C1 segment of cervical spinal cord (tissue), 14 donors: ENCODE measurements at regions not wholly inside any gene's neighbourhood (a gene's known extent, or its start where the extent isn't known, plus 50 kb on each side); places are given as distances from the start of the nearest gene placed in this dataset.
A peak's percentile ranks its signal among the peaks of the same experiment; 100 is the strongest.
"Not testable (repeated sequence)": the region's sequence is repeated elsewhere in the genome, so short reads cannot be mapped to it uniquely, and the experiment has no call there.

Experiments used
- DNase-seq, 14 donors: peaks; one replicate each; lab custom pipeline; 2025; lab: John Stamatoyannopoulos, UW

DNA sequence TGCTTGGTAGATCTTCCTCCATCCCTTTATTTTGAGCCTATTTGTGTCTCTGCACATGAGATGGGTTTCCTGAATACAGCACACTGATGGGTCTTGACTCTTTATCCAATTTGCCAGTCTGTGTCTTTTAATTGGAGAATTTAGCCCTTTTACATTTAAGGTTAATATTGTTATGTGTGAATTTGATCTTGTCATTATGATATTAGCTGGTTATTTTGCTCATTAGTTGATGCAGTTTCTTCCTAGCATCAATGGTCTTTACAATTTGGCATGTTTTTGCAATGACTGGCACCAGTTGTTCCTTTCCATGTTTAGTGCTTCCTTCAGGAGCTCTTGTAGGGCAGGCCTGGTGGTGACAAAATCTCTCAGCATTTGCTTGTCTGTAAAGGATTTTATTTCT, 72.4 kb downstream of the HNRNPD start:
- DNase-seq: not testable (repeated sequence)

DNA sequence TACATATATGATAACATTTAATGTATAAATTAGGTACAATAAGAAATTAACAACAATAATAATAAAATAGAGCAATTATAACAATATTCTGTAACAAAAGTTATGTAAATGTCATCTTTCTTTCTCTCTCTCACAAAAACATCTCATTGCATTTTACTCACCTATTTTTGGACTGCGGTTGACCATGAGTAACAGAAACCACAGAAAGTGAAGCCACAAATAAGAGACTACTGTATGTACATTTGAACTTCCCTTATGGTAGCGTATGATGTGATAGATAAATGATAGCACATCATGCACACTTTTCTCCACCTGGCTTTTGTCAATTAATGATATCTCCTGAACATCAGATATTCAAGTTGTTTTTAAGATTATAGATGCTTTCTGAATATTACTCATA, 80.5 kb downstream of the HNRNPD start:
- no peak for DNase-seq

DNA sequence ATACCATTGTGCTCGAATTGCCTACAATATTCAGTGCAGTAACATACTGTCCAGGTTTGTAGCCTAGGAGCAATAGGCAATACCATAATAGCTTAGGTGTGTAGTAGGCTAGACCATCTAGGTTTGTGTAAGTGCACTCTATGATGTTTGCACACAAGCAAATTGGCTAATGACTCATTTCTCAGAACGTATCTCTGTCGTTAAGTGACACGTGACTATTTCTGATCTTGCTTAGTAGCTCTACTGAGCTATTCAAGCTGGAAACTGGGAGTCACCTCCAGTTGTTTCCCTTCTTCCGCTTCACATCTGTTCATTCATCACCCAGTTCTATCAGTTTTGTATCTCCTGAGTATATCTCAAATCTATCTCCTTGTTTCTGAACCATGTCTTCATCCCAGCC, 86.1 kb downstream of the HNRNPD start:
- DNase-seq: no peak

GRCh38 chr4:82284858-82285805, 88.7 kb downstream of the HNRNPD start:
- DNase-seq: peak; percentile 76 to 99 (median 97)

- DNase-seq: peak in 1 of 14 donors; percentile 15
Measured at GRCh38 chr4:82284475-82284857, 89.3 kb downstream of the HNRNPD start.

DNA sequence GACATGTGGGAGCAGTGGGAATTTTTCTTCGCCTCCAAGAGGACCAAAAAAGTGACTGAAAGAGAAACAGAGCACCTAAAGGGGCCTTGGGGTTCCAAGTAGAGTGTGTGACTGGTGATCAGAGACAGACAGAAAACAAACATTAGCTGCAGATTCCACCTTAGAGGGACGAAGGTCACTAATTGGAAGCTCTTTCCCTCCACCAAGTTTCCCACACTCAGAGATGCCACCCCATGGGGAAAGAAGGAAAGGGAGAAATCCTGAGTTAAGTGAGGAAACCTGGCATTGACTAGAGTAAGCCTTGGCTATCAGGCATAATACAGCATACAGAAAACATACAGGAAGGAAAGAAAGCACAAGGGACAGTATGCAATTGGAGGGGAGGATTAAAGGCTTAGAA, 90.9 kb downstream of the HNRNPD start:
- DNase-seq: no peak

DNA sequence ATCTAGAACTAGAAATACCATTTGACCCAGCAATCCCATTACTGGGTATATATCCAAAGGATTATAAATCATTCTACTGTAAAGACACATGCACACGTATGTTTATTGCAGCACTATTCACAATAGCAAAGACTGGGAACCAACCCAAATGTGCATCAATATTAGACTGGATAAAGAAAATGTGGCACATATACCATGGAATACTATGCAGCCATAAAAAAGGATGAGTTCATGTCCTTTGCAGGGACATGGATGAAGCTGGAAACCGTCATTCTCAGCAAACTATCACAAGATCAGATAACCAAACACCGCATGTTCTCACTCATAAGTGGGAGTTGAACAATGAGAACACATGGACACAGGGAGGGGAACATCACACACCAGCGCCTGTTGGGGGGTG, 94.2 kb downstream of the HNRNPD start:
- DNase-seq: not testable (repeated sequence)

DNA sequence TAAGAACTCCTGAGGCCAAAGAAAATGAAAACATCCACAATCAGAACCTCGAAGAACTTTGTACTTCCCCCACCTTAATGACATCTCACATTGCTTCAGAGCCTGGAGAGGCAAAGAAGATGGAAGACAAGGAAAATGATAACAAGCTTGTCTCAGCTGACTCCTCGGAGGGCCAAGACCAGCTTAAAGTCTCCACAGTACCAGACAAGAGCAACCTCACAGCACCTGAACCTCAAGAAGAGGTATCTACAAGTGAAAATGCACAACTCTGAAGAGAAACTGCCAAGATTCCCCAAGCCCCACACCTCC, 97.5 kb downstream of the HNRNPD start:
- no peak for DNase-seq

GRCh38 chr4:82275431-82276331, 98.1 kb downstream of the HNRNPD start:
- no peak for DNase-seq

DNA sequence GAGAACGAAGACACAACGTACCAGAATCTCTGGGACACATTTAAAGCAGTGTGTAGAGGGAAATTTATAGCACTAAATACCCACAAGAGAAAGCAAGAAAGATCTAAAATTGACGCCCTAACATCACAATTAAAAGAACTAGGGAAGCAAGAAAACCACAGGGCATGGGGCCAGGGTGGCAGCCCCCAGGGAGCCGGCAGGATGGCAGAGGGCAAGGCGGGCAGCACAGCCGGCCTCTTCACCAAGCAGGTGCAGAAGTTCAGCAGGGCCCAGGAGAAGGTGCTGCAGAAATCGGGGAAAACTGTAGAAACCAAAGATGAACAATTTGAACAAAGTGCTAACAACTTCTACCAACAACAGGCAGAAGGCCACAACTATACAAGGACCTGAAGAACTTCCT, 99.1 kb downstream of the HNRNPD start:
- not testable (repeated sequence) for DNase-seq

DNA sequence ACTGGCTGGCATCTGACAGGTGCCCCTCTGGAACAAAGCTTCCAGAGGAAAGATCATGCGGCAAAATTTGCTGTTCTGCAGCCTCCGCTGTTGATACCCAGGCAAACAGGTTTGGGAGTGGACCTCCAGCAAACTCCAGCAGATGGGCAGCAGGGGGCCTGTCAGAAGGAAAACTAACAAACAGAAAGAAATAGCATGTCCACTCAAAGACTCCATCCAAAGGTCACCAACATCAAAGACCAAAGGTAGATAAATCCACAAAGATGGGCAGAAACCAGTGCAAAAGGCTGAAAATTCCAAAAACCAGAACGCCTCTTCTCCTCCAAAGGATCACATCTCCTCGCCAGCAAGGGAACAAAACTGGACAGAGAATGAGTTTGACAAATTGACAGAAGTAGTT, 101.3 kb downstream of the HNRNPD start:
- DNase-seq: not testable (repeated sequence)

DNA sequence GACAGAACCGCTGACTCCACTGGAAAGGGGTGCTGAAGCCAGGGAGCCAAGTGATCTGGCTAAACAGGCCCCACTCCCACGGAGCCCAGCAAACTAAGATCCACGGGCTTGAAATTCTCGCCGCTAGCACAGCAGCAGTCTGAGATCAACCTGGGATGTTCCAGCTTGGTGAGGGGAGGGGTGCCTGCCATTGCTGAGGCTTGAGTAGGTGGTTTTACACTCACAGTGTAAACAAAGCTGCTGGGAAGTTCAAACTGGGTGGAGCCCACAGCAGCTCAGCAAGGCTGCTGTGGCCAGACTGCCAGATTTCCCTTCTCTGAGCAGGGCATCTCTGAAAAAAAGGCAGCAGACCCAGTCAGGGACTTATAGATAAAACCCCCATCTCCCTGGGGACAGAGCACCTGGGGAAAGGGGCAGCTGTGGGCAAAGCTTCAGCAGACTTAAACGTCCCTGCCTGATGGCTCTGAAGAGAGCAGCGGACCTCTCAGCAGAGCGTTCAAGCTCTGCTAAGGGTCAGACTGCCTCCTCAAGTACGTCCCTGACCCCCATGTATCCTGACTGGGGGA, 101.8 kb downstream of the HNRNPD start:
- DNase-seq: not testable (repeated sequence)

- DNase-seq: no peak
Measured at GRCh38 chr4:82268826-82269193, 105.0 kb downstream of the HNRNPD start.

GRCh38 chr4:82268050-82268825, 105.6 kb downstream of the HNRNPD start:
- DNase-seq: peak in 11 of 14 donors; percentile 2 to 63 (median 25)

DNA sequence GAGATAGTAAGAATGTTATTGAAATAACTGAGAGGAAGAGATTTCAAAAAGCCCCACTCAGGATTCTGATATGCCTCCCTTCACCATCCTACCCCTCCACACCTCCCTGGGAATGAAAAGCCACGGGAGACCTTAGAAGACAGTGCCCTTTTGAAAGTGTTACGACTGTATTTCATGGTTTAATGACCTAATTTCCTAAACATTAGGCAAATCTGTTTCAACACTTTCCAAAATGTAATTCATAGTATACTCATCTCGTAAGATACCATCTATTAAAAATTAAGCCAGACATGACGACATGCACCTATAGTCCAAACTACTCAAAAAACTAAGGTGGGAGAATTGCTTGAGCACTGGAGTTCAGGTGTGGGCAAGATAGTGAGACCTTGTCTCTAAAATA, 106.3 kb downstream of the HNRNPD start:
- no peak for DNase-seq

GRCh38 chr4:82266345-82266744, 107.4 kb downstream of the HNRNPD start:
- no peak for DNase-seq

DNA sequence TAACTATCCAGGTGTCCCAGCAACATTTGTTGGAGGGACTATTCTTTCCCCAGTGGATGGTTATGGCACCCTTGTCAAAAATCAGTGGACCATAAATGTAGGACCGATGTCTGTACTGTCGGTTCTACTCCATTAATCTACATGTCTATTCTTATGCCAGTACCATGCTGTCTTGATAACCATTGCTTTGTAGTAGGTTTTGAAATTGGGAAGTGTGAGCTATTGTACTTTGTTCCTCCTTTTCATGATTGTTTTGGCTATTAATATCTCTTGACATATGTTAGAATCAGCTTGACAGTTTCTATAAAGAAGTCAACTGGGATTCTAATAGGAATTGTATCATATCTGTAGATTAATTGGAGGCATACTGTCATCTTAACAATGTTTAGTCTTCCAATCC, 112.7 kb downstream of the HNRNPD start:
- DNase-seq: no peak

- no peak for DNase-seq
Measured at GRCh38 chr4:82260632-82261031, 113.2 kb downstream of the HNRNPD start.

GRCh38 chr4:82256718-82257117, 117.1 kb downstream of the HNRNPD start:
- no peak for DNase-seq

DNA sequence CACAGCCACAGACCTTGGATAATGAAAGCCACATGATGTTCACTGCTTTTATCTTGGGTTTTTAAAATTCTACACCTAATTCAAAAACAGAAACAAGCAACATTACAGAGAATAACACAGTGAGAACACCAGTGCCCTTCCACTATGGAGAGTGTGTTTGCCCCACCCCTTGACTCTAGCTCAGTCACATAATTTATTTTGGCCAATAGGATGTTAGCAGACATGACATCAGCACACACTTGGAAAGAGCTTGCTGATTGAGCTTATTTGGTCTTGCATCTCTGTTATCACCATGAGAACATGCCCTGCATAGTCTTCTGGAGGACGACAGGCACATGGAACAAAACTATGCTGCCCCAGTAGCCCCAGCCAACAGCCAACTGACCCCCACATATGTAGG, 118.1 kb downstream of the HNRNPD start:
- DNase-seq: no peak

DNA sequence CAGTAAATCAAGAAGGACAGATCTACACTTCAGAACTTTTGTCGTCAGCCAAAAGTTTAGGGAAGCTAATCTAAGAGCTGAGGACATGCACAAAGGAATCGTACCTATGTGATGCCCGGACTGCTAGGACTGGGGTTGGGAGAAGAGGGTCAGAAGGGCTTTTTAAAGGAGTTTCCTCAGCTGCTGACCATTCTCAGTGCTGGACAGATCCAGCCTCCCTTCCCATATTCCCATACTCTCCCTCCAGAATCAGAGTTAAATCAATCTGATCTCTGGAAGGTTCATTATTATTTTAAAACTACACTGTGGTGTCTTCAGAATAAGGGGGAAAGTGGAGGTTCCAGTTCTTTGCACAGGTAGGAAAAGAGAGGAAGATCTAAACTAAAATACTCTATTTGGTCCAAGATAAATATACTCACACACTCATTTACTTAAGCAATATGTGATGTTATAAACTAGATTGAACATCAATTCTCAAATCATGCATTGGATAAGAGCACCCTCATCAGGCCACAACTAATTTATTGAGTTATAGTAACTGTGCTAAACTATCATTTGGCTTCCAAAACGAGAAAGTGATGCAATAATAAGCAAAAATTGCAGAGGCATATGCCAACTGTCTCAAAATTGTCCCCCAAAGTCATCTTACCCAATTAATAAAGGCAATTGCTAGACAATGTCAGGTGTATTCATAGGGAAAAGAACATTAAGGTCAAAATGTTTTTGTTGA, 124.7 kb downstream of the HNRNPD start:
- DNase-seq: no peak
